HepG2 (cell line): ENCODE measurements at regions not wholly inside any gene's neighbourhood (a gene's known extent, or its start where the extent isn't known, plus 50 kb on each side); places are given as distances from the start of the nearest gene placed in this dataset.

Experiments used
- ATAC-seq: fragments of 200-7000 bp; cut with Tn5 transposase; 3 replicates; pipeline ENCODE4 v1.9.1; 2020; ENCODE audit warnings: mild to moderate bottlenecking, moderate library complexity
- BruUV-seq: library from RNA; stranded (reverse); fragments of 400-500 nt; replicated peaks from 2 replicates; lab custom pipeline; 2021; lab: Mats Ljungman, UMichigan
- CTCF ChIA-PET: fragments of 300-600 bp; formaldehyde crosslinking; extraction: SDS; loops from one replicate; lab custom pipeline; 2021; ENCODE audit warnings: low total read pairs, inconsistent platforms, low intra/inter-chr PET ratio; lab: Yijun Ruan, JAX
- POLR2A ChIA-PET: fragments of 350-600 bp; sonication (Branson Sonifier 250); formaldehyde crosslinking; loops from one replicate; lab custom pipeline; 2020; ENCODE audit warnings: antibody characterized with exemption, inconsistent platforms; lab: Yijun Ruan, JAX
- DNase-seq: peaks from one replicate; pipeline ENCODE4 v3.0.0-alpha.2; 2015; ENCODE audit warnings: low spot score
- FAIRE-seq: peaks from 3 replicates; lab custom pipeline; 2011; peaks lifted over from hg19 to GRCh38; lab: Jason Lieb, UNC
- H2AFZ ChIP-seq: one replicate; pipeline ENCODE4 v1.6.1; 2011; ENCODE audit warnings: low read length, inconsistent platforms
- H3K27ac ChIP-seq: fragments of 300-600 bp; 3 replicates; pipeline ENCODE4 v1.8.0; 2011; ENCODE audit warnings: mixed run types, mild to moderate bottlenecking, mixed read lengths, low read length, inconsistent platforms; ENCODE audit not compliant: insufficient read depth; ENCODE audit errors: extremely low read length
- H3K27me3 ChIP-seq, 2 experiments: fragments of 200-600 bp in 1 of 2; 2 replicates in 1 of 2; 3 replicates in 1 of 2; pipeline versions ENCODE4 v1.6.0 to v1.8.0; 2011; ENCODE audit warnings: low read length in 2 of 2, mild to moderate bottlenecking in 2 of 2, moderate library complexity in 2 of 2, inconsistent platforms in 1 of 2; ENCODE audit not compliant: insufficient read depth in 2 of 2, control insufficient read depth in 1 of 2
- H3K36me3 ChIP-seq, 2 experiments: fragments of 200-600 bp in 1 of 2; replicated peaks in 1 of 2; 2 replicates in 1 of 2; 3 replicates in 1 of 2; pipeline versions ENCODE4 v1.5.1 to v1.8.0; 2011; ENCODE audit warnings: low read length in 2 of 2, inconsistent platforms in 1 of 2; ENCODE audit not compliant: insufficient read depth in 2 of 2, control insufficient read depth in 1 of 2
- H3K4me1 ChIP-seq: 2 replicates; pipeline ENCODE4 v1.5.1; 2012; ENCODE audit warnings: low read length, inconsistent platforms; ENCODE audit not compliant: insufficient read depth
- H3K4me2 ChIP-seq: 2 replicates; pipeline ENCODE4 v1.6.0; 2011; ENCODE audit warnings: low read depth, low read length, inconsistent platforms
- H3K4me3 ChIP-seq, 3 experiments: fragments of 200-600 bp in 1 of 3; sonication (generic), shearing (Covaris generic) in 1 of 3; replicated peaks in 1 of 3; 2 replicates each; pipeline ENCODE4 v1.5.1; 2011 to 2016; ENCODE audit warnings: low read length in 3 of 3, inconsistent platforms in 2 of 3, low read depth in 2 of 3, mild to moderate bottlenecking in 2 of 3, control low read depth in 1 of 3, mixed read lengths in 1 of 3; ENCODE audit not compliant: insufficient read depth in 1 of 3
- H3K79me2 ChIP-seq: one replicate; pipeline ENCODE4 v1.6.1; 2011; ENCODE audit warnings: low read length, inconsistent platforms; ENCODE audit not compliant: insufficient read depth
- H3K9ac ChIP-seq: 2 replicates; pipeline ENCODE4 v1.6.0; 2011; ENCODE audit warnings: mild to moderate bottlenecking, low read depth, low read length, inconsistent platforms; ENCODE audit not compliant: insufficient read depth
- H3K9me3 ChIP-seq: 2 replicates; pipeline ENCODE4 v1.5.1; 2012; ENCODE audit warnings: mild to moderate bottlenecking, low read length
- H4K20me1 ChIP-seq: 2 replicates; pipeline ENCODE4 v1.6.0; 2011; ENCODE audit warnings: inconsistent platforms, mild to moderate bottlenecking, low read length, moderate library complexity; ENCODE audit not compliant: insufficient read depth
- ARNTL ChIP-seq: sonication (generic); formaldehyde crosslinking; IDR thresholded peaks from 2 replicates; pipeline ENCODE4 v1.4.0; 2020; ENCODE audit warnings: mild to moderate bottlenecking, missing genetic modification reagents
- ATF1 ChIP-seq: IDR thresholded peaks from 2 replicates; pipeline ENCODE4 v1.6.1; 2016; ENCODE audit warnings: mild to moderate bottlenecking, control low read depth
- ETV6 ChIP-seq: sonication (generic); formaldehyde crosslinking; conservative IDR thresholded peaks from 2 replicates; pipeline ENCODE4 v1.4.0; 2020; ENCODE audit warnings: missing genetic modification reagents
- HCFC1 ChIP-seq: fragments of 150-350 bp; IDR thresholded peaks from 2 replicates; pipeline ENCODE4 v1.6.1; 2014; ENCODE audit warnings: low read depth, low read length
- KDM6A ChIP-seq: IDR thresholded peaks from 2 replicates; pipeline ENCODE4 v1.6.1; 2016; ENCODE audit warnings: low read depth
- MEIS2 ChIP-seq: sonication (generic); formaldehyde crosslinking; IDR thresholded peaks from 2 replicates; pipeline ENCODE4 v1.9.0; 2021; ENCODE audit warnings: mild to moderate bottlenecking, missing genetic modification reagents
- SOX5 ChIP-seq: IDR thresholded peaks from 2 replicates; pipeline ENCODE4 v1.6.1; 2016; ENCODE audit warnings: borderline replicate concordance
- SP5 ChIP-seq: IDR thresholded peaks from 2 replicates; pipeline ENCODE4 v1.6.1; 2016; ENCODE audit warnings: low read depth, borderline replicate concordance
- ZBTB40 ChIP-seq, 2 experiments: fragments of 450-650 bp in 1 of 2; sonication (generic) in 1 of 2; formaldehyde crosslinking in 1 of 2; IDR thresholded peaks; 2 replicates each; pipeline versions ENCODE4 v1.6.1 to v1.8.0; 2016 to 2022; ENCODE audit warnings: antibody characterized with exemption in 1 of 2, mild to moderate bottlenecking in 1 of 2, missing genetic modification reagents in 1 of 2
- ZNF780A ChIP-seq: sonication (generic); formaldehyde crosslinking; IDR thresholded peaks from 2 replicates; pipeline ENCODE4 v1.8.0; 2022; ENCODE audit warnings: mild to moderate bottlenecking, missing genetic modification reagents, moderate library complexity
- ZNF782 ChIP-seq: sonication (generic); formaldehyde crosslinking; IDR thresholded peaks from 2 replicates; pipeline ENCODE4 v1.4.0; 2020; ENCODE audit warnings: missing genetic modification reagents, mild to moderate bottlenecking, borderline replicate concordance
- WGBS: methylation state at CpG from one replicate; pipeline ENCODE4 v1.1.6; 2017; ENCODE audit warnings: low lambda C conversion rate; 5-methylcytosine and 5-hydroxymethylcytosine counted together
- in situ Hi-C: cut with HindIII; loops from 2 replicates; pipeline ENCODE4 v1.10.0; 2017; ENCODE audit warnings: low pct_unique_long_range_greater_than_20kb; ENCODE audit not compliant: extremely low pct_ligation_motif_present
- intact Hi-C: fragments of 100-400 bp; cut with micrococcal nuclease; formaldehyde crosslinking; loops from one replicate; pipeline ENCODE4 v1.10.0; 2022; ENCODE audit not compliant: unreplicated experiment
- TF ChIP-seq, protein P1 (sequence below): sonication (generic); formaldehyde crosslinking; IDR thresholded peaks from 2 replicates; pipeline ENCODE4 v1.4.0; 2020; ENCODE audit warnings: missing genetic modification reagents, low read depth, mild to moderate bottlenecking, borderline replicate concordance

GRCh38 chr6:155779456-155779855 lies 323.8 kb upstream of the NOX3 start (continued):
- TF ChIP-seq ARNTL (CRISPR knock-in tag) (no peak), SOX5 (CRISPR knock-in tag) (no peak), ZBTB40 (IDR thresholded peaks at IDR 0.05) (no peak), ZBTB40 (CRISPR knock-in tag; IDR thresholded peaks at IDR 0.05) (no peak)

GRCh38 chr6:155778336-155778735 lies 322.7 kb upstream of the NOX3 start:
- Histone ChIP-seq H3K4me1 (no peaks in the 10 kb centered on the region), H3K27ac (no peak overlapping the region), H4K20me1 (no peaks in the 10 kb centered on the region), H3K9ac (no peak overlapping the region), H3K36me3 (no peaks in the 10 kb centered on the region), H3K4me3 (no peak overlapping the region), H3K9me3 (no peaks in the 10 kb centered on the region), H2AFZ (no peak overlapping the region), H3K4me2 (no peak overlapping the region), H3K27me3 (no peaks in the 10 kb centered on the region), H3K79me2 (no peaks in the 10 kb centered on the region)
- 12% methylated on average over 2 of the region's 2 CpGs for WGBS
- ATAC-seq (no peak), FAIRE-seq (no peak), DNase-seq (no peak)
- ChIA-PET POLR2A (no interaction called here), CTCF (no interaction called here)
- TF ChIP-seq, protein P1, sequence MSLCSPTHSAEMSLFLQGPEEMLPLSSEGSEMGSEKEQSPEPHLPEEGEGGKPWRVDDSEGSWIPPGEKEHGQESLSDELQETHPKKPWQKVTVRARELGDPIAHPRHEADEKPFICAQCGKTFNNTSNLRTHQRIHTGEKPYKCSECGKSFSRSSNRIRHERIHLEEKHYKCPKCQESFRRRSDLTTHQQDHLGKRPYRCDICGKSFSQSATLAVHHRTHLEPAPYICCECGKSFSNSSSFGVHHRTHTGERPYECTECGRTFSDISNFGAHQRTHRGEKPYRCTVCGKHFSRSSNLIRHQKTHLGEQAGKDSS (CRISPR knock-in tag): no peak
- TF ChIP-seq SP5 (CRISPR knock-in tag): no peak
- TF ChIP-seq MEIS2 (CRISPR knock-in tag): no peak
- no peak for TF ChIP-seq ETV6 (CRISPR knock-in tag)
- TF ChIP-seq ZNF782 (CRISPR knock-in tag): no peak
- TF ChIP-seq HCFC1: no peak
- TF ChIP-seq ATF1: no peak
- no peak for TF ChIP-seq ZNF780A (CRISPR knock-in tag)
- no peak for TF ChIP-seq KDM6A (CRISPR knock-in tag)
- in situ Hi-C loops (no loop called here), intact Hi-C loops (no loop called here)
- no TSS peak for BruUV-seq
